ENCODE measurements at regions not wholly inside any gene's neighbourhood (a gene's known extent, or its start where the extent isn't known, plus 50 kb on each side); places are given as distances from the start of the nearest gene placed in this dataset.

GRCh38 chr3:159486580-159486979 is 502.1 kb upstream of the IL12A start:
- DNase-seq (ENCODE audit: low read depth), result peak; percentile 3
- TF ChIP-seq POLR2A (IDR thresholded peaks at IDR 0.05; ENCODE audit: extremely low read depth, insufficient read length) (no peak), MAX (IDR thresholded peaks at IDR 0.05; ENCODE audit: low read depth, low read length) (no peak), MYC (IDR thresholded peaks at IDR 0.05; ENCODE audit: low read depth, low read length) (no peak), CTCF (IDR thresholded peaks at IDR 0.05; ENCODE audit: low read depth, low read length) (peak; percentile 31)
- no peak overlapping the region for H3K4me3 ChIP-seq (ENCODE audit: low read depth, low read length)

- no peak for TF ChIP-seq MAX (IDR thresholded peaks at IDR 0.05; ENCODE audit: low read depth, low read length)
- TF ChIP-seq MYC (IDR thresholded peaks at IDR 0.05; ENCODE audit: low read depth, low read length), result no peak
- no peak for TF ChIP-seq CTCF (IDR thresholded peaks at IDR 0.05; ENCODE audit: low read depth, low read length)
- TF ChIP-seq POLR2A (IDR thresholded peaks at IDR 0.05; ENCODE audit: extremely low read depth, insufficient read length), result no peak
- DNase-seq (ENCODE audit: low read depth), result no peak
- no peak overlapping the region for H3K4me3 ChIP-seq (ENCODE audit: low read depth, low read length)
These were observed 501.3 kb upstream of the IL12A start for GRCh38 chr3:159487304-159487703.

- no peak overlapping the region for H3K4me3 ChIP-seq (ENCODE audit: low read depth, low read length)
- TF ChIP-seq POLR2A (IDR thresholded peaks at IDR 0.05; ENCODE audit: extremely low read depth, insufficient read length), result no peak
- TF ChIP-seq MYC (IDR thresholded peaks at IDR 0.05; ENCODE audit: low read depth, low read length), result no peak
- TF ChIP-seq CTCF (IDR thresholded peaks at IDR 0.05; ENCODE audit: low read depth, low read length), result no peak
- no peak for TF ChIP-seq MAX (IDR thresholded peaks at IDR 0.05; ENCODE audit: low read depth, low read length)
- DNase-seq (ENCODE audit: low read depth), result no peak
These were observed 500.0 kb upstream of the IL12A start for GRCh38 chr3:159488602-159489001.

GRCh38 chr3:159497361-159497760 is 491.3 kb upstream of the IL12A start:
- H3K4me3 ChIP-seq (ENCODE audit: low read depth, low read length), result no peak overlapping the region
- DNase-seq (ENCODE audit: low read depth), result no peak
- TF ChIP-seq MAX (IDR thresholded peaks at IDR 0.05; ENCODE audit: low read depth, low read length) (no peak), CTCF (IDR thresholded peaks at IDR 0.05; ENCODE audit: low read depth, low read length) (no peak), POLR2A (IDR thresholded peaks at IDR 0.05; ENCODE audit: extremely low read depth, insufficient read length) (no peak), MYC (IDR thresholded peaks at IDR 0.05; ENCODE audit: low read depth, low read length) (no peak)

- TF ChIP-seq MYC (IDR thresholded peaks at IDR 0.05; ENCODE audit: low read depth, low read length) (no peak), POLR2A (IDR thresholded peaks at IDR 0.05; ENCODE audit: extremely low read depth, insufficient read length) (no peak), MAX (IDR thresholded peaks at IDR 0.05; ENCODE audit: low read depth, low read length) (no peak), CTCF (IDR thresholded peaks at IDR 0.05; ENCODE audit: low read depth, low read length) (no peak)
These were observed 489.4 kb upstream of the IL12A start for GRCh38 chr3:159499031-159499793.

More at GRCh38 chr3:159499031-159499793, 489.4 kb upstream of the IL12A start:
- H3K4me3 ChIP-seq (ENCODE audit: low read depth, low read length), result no peak overlapping the region
- no peak for DNase-seq (ENCODE audit: low read depth)

Data from NB4 (cell line).